NCI-H524 (cell line): ENCODE measurements at regions not wholly inside any gene's neighbourhood (a gene's known extent, or its start where the extent isn't known, plus 50 kb on each side); places are given as distances from the start of the nearest gene placed in this dataset.
"Not testable (repeated sequence)": the region's sequence is repeated elsewhere in the genome, so short reads cannot be mapped to it uniquely, and the experiment has no call there.

Experiments used
- DNase-seq, 2 experiments: peaks; one replicate each; lab custom pipeline; 2025; lab: John Stamatoyannopoulos, UW

DNA sequence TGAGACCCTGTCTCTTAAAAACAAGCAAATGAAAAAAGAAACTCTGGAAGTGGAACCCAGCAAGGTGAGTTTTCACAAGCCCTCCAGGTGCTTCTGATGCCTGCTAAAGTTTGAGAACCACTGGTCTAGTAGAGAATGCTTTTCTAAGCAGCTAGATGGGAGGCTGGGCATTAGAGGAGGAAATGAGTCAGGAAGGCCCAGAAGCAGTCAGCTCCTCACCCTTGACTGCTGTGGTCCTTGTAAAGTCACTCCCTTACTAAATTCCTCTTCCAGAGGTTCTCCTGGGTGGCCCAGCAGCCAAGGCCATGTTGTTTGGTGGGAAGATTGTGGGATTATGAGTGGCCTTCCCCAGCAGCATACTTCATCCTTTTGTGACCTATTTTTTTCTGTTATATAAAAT lies 52.0 kb upstream of the FYN start:
- DNase-seq = no peak

GRCh38 chr6:111926731-111927302 lies 53.6 kb upstream of the FYN start:
- peak in 1 of 2 experiments; percentile 48 for DNase-seq

GRCh38 chr6:111927321-111927720 lies 54.1 kb upstream of the FYN start:
- DNase-seq = peak; percentile 84 to 94

- no peak for DNase-seq
Observed at GRCh38 chr6:111928139-111928538, 54.9 kb upstream of the FYN start.

GRCh38 chr6:111934611-111935010 lies 61.4 kb upstream of the FYN start:
- DNase-seq = not testable (repeated sequence)

DNA sequence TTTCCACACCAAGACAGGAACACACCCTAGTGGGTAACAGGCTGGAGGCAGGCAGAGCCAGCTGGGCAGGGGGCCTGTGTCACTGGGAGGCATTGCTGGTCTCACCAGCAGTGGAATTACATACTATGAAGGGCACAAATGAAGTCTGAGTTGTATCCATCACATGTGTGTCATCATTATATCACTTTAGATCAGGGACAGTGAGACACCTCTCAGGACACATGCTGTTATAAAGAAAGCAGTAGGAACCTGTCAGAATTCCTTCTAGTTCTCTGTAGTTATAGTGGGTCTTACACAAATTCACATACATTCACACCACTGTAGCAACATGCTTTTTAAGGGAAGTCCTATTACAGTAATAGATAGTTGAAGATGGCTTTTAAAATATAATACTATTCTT lies 63.5 kb upstream of the FYN start:
- DNase-seq = no peak

DNA sequence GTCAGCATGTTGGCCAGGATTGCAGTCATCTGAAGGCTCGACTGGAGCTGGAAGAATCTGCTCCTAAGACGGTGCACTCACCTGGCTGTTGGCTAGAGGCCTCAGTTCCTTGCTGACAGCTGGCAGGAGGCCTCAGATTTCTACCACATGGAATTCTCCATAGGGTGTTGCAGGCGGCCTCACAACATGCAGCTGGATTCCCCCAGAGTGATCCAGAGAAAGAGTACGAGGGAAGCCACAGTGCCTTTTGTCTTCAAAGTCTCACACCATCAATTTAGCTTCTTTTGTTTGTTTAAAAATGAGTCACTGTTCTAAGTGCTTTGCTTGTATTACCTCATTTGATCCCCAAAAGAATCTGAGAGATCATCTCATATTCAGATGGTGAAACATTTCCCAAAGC lies 65.5 kb upstream of the FYN start:
- DNase-seq = peak in 1 of 2 experiments; percentile 22

DNA sequence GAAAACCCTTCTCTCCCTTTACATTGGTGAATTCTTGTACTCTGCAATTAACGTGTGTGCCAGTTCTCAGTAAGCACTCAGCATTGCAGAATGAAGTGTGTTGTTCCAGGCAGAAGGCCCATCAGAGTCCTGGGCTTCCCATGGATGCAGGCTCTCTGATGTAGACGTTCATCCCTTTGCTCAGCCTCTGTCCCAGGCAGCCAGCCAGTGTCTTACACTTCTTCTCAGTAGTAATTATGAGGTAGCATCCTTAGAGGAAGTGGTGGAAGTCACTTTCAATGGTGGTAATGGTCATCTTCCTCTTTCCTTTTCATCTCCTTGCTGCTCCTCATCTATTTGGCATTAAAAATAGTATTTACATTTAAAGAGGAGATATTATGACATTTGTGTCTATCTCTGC lies 66.7 kb upstream of the FYN start:
- no peak for DNase-seq

- no peak for DNase-seq
Observed at GRCh38 chr6:111940801-111941200, 67.5 kb upstream of the FYN start.

- no peak for DNase-seq
Observed at GRCh38 chr6:111941686-111942330, 68.6 kb upstream of the FYN start.

- no peak for DNase-seq
Observed at GRCh38 chr6:111942561-111942960, 69.3 kb upstream of the FYN start.

DNA sequence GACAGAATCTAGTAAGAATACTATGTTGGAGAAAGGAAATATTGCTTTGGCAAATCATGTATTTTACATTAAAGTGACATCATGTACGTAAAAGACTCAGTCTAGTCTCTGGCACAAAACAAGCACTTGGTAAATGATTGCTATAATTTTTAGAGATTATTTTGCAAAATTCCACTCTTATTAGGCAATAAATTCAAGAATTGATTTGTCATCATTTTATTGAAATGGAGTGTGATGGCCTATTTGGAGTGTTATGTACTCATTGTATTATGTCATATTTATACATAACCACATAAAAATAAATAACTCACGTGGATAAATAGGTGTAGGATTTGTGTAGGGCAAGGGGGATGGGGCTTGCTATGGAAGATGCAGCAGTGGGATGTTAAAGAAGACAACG lies 70.0 kb upstream of the FYN start:
- no peak for DNase-seq

DNA sequence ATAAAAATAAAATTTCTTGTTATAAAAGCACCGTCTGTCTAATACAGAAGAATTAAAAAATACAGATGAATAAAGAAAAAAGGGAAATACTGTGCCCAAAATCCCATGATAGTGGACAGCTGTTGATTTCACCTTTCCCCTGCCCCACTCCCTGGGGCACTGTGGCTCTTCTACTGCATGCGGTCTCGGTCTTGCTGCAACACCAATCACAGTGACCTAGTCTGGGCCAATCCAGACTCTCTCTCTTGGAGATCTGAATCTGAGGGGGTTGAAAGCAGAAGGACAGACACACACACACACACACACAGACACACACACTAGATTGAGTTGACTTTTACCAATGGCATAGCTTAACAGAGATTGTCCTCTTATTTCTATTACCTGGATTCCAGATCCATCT lies 70.5 kb upstream of the FYN start:
- DNase-seq = no peak

DNA sequence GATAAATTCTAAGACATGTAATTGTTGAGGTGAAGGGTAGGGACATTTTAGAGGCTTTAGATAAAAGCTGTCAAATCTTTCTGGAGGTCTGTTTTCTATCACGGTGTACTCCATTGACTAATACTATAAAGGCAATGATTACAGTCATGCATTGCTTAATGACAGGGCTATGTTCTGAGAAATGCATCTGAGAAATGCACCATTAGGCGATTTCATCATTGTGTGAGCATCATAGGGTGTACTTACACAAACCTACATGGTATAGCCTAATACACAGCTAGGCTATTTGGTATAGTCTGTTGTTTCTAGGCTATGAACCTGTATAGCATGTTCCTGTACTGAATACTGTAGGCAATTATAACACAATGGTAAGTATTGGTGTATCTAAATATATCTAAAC lies 71.3 kb upstream of the FYN start:
- no peak for DNase-seq

- no peak for DNase-seq
Observed at GRCh38 chr6:111949546-111949945, 76.3 kb upstream of the FYN start.

DNA sequence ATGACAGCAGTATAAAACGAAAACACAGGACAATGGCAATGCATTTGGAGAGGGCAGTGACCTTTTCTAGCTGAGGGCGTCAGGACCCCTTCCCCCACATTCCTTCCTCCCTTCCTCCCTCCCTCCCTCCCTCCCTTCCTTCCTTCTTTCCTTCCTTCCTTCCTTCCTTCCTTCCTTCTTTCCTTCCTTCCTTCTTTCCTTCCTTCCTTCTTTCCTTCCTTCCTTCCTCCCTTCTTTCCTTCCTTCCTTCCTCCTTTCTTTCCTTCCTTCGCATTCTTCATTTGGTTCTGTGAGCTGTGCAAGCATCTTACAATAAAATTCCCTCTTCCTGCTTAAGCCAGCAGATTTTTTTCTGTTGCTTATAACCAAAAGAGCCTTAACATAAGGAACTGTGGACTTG lies 76.7 kb upstream of the FYN start:
- not testable (repeated sequence) for DNase-seq

- peak in 1 of 2 experiments; percentile 67 for DNase-seq
Observed at GRCh38 chr6:111950661-111951496, 77.6 kb upstream of the FYN start.

GRCh38 chr6:111951497-111952085 lies 78.3 kb upstream of the FYN start:
- no peak for DNase-seq

DNA sequence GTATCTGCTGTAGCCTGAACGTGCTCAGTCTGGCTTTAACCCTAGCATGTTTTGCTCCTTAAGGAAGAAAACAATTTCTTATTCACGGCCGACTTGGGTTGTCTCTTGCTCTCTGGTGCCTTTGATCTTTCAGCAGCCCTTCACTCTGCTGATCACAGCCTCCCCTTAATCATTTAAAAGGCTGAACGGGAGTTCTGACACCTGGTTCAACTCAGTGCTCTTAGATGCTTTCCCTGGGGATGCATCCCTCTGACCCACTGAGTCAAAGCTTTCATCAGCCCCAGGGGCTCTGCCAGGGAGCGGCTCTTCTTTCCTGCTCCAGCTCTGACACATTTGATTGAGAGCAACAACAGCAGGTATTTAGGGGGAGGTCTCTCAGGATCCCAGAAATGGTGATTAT lies 79.0 kb upstream of the FYN start:
- DNase-seq = no peak

- DNase-seq = no peak
Observed at GRCh38 chr6:111952821-111953540, 79.7 kb upstream of the FYN start.

DNA sequence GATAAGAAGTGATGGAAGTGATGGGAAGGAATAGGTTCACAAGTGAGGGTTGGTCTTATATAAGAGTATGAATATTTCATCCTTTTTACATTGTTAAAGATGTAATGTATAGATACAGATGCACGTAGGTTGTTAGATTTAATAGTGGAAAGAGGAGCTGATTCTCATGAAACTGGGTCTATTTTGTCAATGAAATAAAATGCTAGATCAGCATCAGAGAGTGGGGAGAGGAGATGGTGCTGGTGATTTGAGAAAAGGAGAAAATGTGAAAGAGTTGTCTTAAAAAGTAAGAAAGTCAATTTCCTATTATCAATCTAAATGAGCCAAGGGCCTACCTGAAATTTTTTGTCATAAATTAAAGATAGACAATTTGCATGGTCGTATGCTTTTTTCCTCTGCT lies 82.8 kb upstream of the FYN start:
- no peak for DNase-seq

DNA sequence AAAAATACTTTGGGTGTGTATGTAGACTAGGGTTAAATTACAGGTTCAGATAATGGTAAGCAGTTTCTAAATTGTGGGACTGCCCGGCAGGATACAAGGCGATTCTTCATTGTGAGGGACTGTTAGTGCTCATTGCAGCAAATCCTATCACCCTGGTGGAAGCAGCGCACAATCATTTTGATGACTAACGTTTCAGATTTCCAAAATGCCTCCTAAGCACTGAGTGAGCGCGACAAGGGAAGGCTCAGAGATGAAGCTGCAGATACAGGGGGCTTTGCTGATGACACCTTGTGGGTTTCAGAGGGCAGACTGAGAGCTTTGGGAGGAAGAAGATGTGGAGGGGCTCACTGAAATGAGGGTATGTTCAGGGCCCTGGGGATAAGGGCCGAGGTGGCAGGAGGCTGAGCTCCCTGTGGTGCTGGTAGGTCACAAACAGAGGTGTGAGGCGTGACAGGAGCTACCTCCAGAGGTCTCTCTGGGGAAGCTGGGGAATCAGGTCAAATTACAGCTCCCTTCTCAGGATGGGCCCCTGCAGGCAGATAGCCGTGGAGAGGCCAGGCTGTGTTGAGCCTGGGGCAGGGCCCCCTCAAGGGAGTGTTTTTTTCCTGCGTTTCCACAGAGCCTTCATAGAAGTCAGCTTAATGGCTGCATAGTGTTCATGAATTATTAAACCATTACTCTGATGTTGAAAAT lies 84.5 kb upstream of the FYN start:
- peak in 1 of 2 experiments; percentile 53 for DNase-seq
